Peyer's patch (tissue), 4 donors: ENCODE measurements at regions not wholly inside any gene's neighbourhood (a gene's known extent, or its start where the extent isn't known, plus 50 kb on each side); places are given as distances from the start of the nearest gene placed in this dataset.

Experiments
- CTCF ChIP-seq, 6 experiments: fragments of 450-650 bp in 4 of 6; fragments of 200-600 bp in 2 of 6; sonication (generic) in 1 of 6; IDR thresholded peaks; one replicate each; pipeline ENCODE4 v1.5.1; 2017 to 2019; ENCODE audit warnings: antibody characterized with exemption in 6 of 6, mild to moderate bottlenecking in 3 of 6, moderate library complexity in 1 of 6
- POLR2A ChIP-seq, 2 donors: fragments of 450-650 bp; IDR thresholded peaks; one replicate each; pipeline ENCODE4 v1.5.1; 2017; ENCODE audit warnings: antibody characterized with exemption in 2 of 2, mild to moderate bottlenecking in 2 of 2, moderate library complexity in 2 of 2

DNA sequence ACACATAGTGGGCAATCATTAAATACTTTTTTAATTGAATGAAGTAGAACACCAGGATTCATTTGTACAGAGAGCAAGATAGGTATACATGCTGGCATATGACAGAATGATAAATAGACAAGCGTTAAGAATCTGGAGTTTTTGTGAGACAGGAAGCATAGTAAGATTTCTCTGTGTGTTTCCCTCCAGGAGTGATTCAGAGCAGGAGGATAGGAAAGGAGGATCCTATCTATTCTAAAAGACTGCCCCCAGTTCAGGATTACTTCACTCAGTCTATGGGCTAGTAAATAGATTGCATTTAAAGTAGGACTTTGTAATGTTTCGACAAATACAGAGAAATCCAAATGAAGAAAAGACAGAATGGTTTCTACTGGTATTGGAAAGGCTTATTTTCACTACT is 423.7 kb downstream of the PDGFC start:
- TF ChIP-seq CTCF (IDR thresholded peaks at IDR 0.05) (no peak), POLR2A (IDR thresholded peaks at IDR 0.05) (no peak)
